Loucy (cell line): ENCODE measurements at regions not wholly inside any gene's neighbourhood (a gene's known extent, or its start where the extent isn't known, plus 50 kb on each side); places are given as distances from the start of the nearest gene placed in this dataset.

ENCODE experiments used
- H2AFZ ChIP-seq: fragments of 200-600 bp; sonication (generic); 2 replicates; pipeline ENCODE4 v1.6.0; 2016; ENCODE audit warnings: antibody characterized with exemption, mild to moderate bottlenecking, low read length, moderate library complexity
- H3F3A ChIP-seq: fragments of 200-600 bp; 2 replicates; pipeline ENCODE4 v1.6.0; 2016; ENCODE audit warnings: antibody characterized with exemption, low read depth, mild to moderate bottlenecking
- H3K27me3 ChIP-seq: fragments of 200-600 bp; sonication (generic); 2 replicates; pipeline ENCODE4 v1.6.1; 2014; ENCODE audit warnings: low read length, mild to moderate bottlenecking; ENCODE audit not compliant: insufficient read depth, poor library complexity, severe bottlenecking
- H3K36me3 ChIP-seq: fragments of 200-600 bp; sonication (generic); 2 replicates; pipeline ENCODE4 v1.6.1; 2016; ENCODE audit warnings: low read length; ENCODE audit not compliant: insufficient read depth
- H3K4me1 ChIP-seq: fragments of 200-600 bp; sonication (generic); 2 replicates; pipeline ENCODE4 v1.5.1; 2014; ENCODE audit warnings: low read length, mild to moderate bottlenecking; ENCODE audit not compliant: insufficient read depth, poor library complexity, severe bottlenecking
- H3K4me2 ChIP-seq: fragments of 200-600 bp; sonication (generic); 2 replicates; pipeline ENCODE4 v1.6.0; 2014; ENCODE audit warnings: antibody characterized with exemption, low read length, low read depth, mild to moderate bottlenecking; ENCODE audit not compliant: poor library complexity, severe bottlenecking
- H3K4me3 ChIP-seq: fragments of 200-600 bp; sonication (generic); 2 replicates; pipeline ENCODE4 v1.5.1; 2014; ENCODE audit warnings: low read length, mild to moderate bottlenecking, mixed read lengths; ENCODE audit not compliant: poor library complexity, severe bottlenecking
- H3K79me2 ChIP-seq: fragments of 200-600 bp; sonication (generic); 2 replicates; pipeline ENCODE4 v1.6.1; 2014; ENCODE audit warnings: low read length; ENCODE audit not compliant: insufficient read depth
- H3K9ac ChIP-seq: fragments of 200-600 bp; sonication (generic); 2 replicates; pipeline ENCODE4 v1.6.0; 2014; ENCODE audit warnings: mild to moderate bottlenecking, low read depth, low read length, moderate library complexity; ENCODE audit not compliant: poor library complexity, severe bottlenecking
- H3K9me2 ChIP-seq: fragments of 200-600 bp; sonication (generic); replicated peaks from 2 replicates; pipeline ENCODE4 v1.6.1; 2016; ENCODE audit warnings: low read depth, low read length, mixed read lengths
- H3K9me3 ChIP-seq: fragments of 200-600 bp; sonication (generic); 2 replicates; pipeline ENCODE4 v1.6.1; 2014; ENCODE audit warnings: mild to moderate bottlenecking, antibody characterized with exemption, low read length, low read depth; ENCODE audit not compliant: insufficient read depth
- H4K20me1 ChIP-seq: fragments of 200-600 bp; sonication (generic); 2 replicates; pipeline ENCODE4 v1.6.0; 2014; ENCODE audit warnings: antibody characterized with exemption, low read length, mild to moderate bottlenecking; ENCODE audit not compliant: insufficient read depth, poor library complexity, severe bottlenecking
- CTCF ChIP-seq: fragments of 200-600 bp; sonication (generic); conservative IDR thresholded peaks from 2 replicates; pipeline ENCODE4 v1.5.1; 2014; ENCODE audit warnings: mild to moderate bottlenecking, antibody characterized with exemption, low read length
- EZH2phosphoT487 ChIP-seq: fragments of 200-600 bp; IDR thresholded peaks from 2 replicates; pipeline ENCODE4 v1.6.1; 2018; ENCODE audit warnings: antibody characterized with exemption, mild to moderate bottlenecking, moderate library complexity, borderline replicate concordance

DNA sequence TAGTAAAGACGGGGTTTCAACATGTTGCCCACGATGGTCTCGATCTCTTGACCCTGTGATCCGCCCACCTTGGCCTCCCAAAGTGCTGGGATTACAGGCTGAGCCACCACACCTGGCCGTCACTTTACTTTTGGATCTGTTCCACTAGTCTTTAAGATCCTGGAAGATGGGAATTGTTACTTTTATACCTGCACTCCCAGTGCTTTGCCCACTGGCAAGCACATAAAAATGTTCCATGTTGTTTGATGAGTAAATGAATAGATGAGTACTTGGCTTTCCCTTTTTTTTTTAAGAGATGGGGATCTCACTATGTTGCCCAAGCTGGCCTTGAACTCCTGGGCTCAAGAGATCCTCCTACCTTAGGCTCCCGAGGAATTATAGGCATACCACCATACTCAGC lies 84.8 kb upstream of the SASH1 start:
- H3K4me1 ChIP-seq = no peaks in the 10 kb centered on the region
- no peaks in the 10 kb centered on the region for H3K9me3 ChIP-seq
- H4K20me1 ChIP-seq = no peaks in the 10 kb centered on the region
- no peak for TF ChIP-seq EZH2phosphoT487
- TF ChIP-seq CTCF = no peak
- H3K9ac ChIP-seq = no peak overlapping the region
- H3K79me2 ChIP-seq = no peaks in the 10 kb centered on the region
- no peaks in the 10 kb centered on the region for H3K9me2 ChIP-seq
- H3K4me3 ChIP-seq = no peak overlapping the region
- H3K27me3 ChIP-seq = no peaks in the 10 kb centered on the region
- H3F3A ChIP-seq = no peaks in the 10 kb centered on the region
- no peaks in the 10 kb centered on the region for H3K36me3 ChIP-seq
- H2AFZ ChIP-seq = no peak overlapping the region
- no peak overlapping the region for H3K4me2 ChIP-seq

DNA sequence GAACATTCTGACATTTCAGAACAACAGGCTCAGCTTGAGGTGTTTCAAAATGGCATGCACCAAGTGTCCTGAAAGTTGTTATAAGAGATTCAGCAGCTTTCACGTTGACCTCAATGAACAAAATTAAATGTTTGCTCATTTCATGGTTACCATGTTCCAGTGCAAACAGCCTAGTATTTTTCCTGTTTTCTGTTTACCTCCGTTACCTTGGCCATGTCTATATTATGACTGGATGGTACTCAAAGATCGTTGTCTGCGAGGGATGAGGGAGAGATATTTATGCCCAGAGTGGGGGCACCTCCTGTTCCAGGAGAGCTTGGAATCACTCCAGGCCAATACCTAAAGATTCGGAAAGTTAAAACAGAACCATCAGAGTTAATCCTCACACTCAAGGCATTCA lies 83.8 kb upstream of the SASH1 start:
- no peaks in the 10 kb centered on the region for H4K20me1 ChIP-seq
- no peaks in the 10 kb centered on the region for H3K36me3 ChIP-seq
- H3K27me3 ChIP-seq = peaks cover 6% of the 10 kb centered on the region
- TF ChIP-seq CTCF (no peak), EZH2phosphoT487 (no peak)
- H3K4me2 ChIP-seq = no peak overlapping the region
- no peaks in the 10 kb centered on the region for H3K79me2 ChIP-seq
- no peak overlapping the region for H2AFZ ChIP-seq
- H3K4me1 ChIP-seq = no peaks in the 10 kb centered on the region
- no peak overlapping the region for H3K9ac ChIP-seq
- H3K9me2 ChIP-seq = no peaks in the 10 kb centered on the region
- H3K4me3 ChIP-seq = no peak overlapping the region
- H3F3A ChIP-seq = no peaks in the 10 kb centered on the region
- H3K9me3 ChIP-seq = no peaks in the 10 kb centered on the region

GRCh38 chr6:148261470-148261869 lies 81.2 kb upstream of the SASH1 start:
- no peak overlapping the region for H3K4me3 ChIP-seq
- no peaks in the 10 kb centered on the region for H3K9me3 ChIP-seq
- H3K9me2 ChIP-seq = no peaks in the 10 kb centered on the region
- no peaks in the 10 kb centered on the region for H4K20me1 ChIP-seq
- H3K4me1 ChIP-seq = no peaks in the 10 kb centered on the region
- H3K36me3 ChIP-seq = no peaks in the 10 kb centered on the region
- H2AFZ ChIP-seq = no peak overlapping the region
- no peak overlapping the region for H3K4me2 ChIP-seq
- H3K9ac ChIP-seq = no peak overlapping the region
- H3F3A ChIP-seq = no peaks in the 10 kb centered on the region
- no peaks in the 10 kb centered on the region for H3K79me2 ChIP-seq
- peaks cover 6% of the 10 kb centered on the region for H3K27me3 ChIP-seq
- no peak for TF ChIP-seq CTCF
- TF ChIP-seq EZH2phosphoT487 = no peak
